GM21360 (cell line): ENCODE measurements at regions not wholly inside any gene's neighbourhood (a gene's known extent, or its start where the extent isn't known, plus 50 kb on each side); places are given as distances from the start of the nearest gene placed in this dataset.

Experiments used
- ATAC-seq: cut with Tn5 transposase; IDR thresholded peaks from one replicate; pipeline ENCODE4 v1.9.1; 2021; ENCODE audit warnings: mild to moderate bottlenecking, moderate library complexity; ENCODE audit not compliant: unreplicated experiment

DNA sequence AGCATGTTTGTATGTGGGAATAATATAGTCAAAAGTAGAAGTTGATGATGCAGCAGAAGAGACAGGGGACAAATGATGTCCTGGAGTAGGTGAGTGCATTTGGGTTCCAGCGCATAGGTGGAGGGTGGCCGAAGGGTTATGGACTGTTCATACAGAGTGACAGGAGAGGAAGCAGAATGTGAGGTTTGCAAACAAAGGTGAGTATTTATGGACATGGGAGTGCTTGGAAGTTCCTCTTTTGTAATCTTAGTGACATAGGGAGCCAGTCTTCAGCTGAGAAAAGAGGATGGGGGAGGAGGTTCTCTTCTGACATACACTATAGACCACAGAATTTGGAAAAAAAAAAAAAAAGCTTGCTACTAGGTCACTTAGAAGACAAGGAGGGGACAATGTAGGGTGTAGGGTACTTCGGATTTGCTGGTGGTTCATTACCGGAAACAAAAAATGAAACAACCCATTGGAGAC, 331.6 kb downstream of the DLEU7 start:
- peak; percentile 31 for ATAC-seq

DNA sequence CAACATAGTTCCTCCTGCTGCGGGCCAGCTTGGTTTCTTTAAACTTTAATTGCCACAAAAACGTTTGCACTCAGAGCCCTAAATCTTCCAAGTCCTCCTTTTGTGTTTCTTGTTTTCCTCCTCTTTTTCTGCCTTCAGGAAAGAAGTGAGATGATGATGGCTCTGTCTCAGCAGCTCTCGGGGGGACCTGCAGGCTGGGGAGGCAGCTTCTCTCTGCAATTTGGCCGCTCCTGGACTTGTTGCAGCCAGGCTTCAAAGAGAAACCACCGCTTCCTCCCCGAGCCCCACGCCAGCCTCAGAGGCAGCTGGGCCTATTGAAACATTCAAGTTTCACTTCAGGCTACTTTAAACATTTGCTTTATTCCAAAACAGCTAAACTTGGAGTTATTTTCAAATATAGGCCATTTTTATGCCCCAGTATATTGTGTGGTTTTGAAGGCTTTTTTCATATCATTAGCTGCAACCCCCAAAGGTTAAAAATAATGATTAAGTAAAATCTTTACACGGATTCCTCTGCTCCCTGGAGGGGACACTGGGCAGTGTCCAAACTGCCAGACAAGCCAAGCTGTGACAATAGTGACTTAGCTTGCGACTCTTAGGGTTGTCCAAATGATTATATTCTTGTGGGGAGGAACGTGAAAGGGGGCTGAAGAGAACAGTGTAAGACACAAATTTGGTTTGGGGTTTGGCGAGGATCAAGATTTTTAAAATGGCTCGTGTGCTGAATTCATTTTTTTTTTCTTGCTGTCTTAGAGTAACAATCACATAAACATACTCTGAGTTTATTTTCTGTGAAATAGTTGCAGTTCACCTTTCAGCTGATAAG, 330.8 kb downstream of the DLEU7 start:
- ATAC-seq = peak; percentile 89

DNA sequence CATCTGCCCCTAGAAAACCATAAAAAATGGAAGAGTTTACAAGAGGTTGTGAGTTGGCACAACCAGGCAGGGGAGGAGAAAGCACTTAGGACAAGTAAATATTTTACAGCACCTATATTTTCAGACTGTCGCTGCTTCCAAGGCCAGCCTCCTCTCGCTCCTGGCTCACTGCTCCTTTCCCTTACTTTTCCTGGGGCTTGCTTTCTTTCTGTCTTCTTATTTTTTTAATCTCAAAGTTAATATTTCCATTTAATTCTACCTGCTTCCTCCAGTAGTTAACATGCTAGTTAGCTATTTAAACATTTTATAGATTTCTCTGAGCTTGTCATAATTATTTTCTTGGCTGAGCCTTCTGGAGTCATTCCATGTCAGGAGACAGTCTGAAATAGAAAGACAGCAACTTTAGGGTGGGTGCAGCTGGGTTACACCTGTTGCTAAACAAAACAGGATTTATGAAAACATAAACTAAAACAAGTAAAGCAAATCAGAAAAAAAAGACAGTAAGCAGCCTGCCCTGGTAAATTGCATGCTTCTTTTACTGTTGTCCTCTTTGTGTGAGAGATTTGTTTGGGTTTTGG, 330.1 kb downstream of the DLEU7 start:
- ATAC-seq = no peak

DNA sequence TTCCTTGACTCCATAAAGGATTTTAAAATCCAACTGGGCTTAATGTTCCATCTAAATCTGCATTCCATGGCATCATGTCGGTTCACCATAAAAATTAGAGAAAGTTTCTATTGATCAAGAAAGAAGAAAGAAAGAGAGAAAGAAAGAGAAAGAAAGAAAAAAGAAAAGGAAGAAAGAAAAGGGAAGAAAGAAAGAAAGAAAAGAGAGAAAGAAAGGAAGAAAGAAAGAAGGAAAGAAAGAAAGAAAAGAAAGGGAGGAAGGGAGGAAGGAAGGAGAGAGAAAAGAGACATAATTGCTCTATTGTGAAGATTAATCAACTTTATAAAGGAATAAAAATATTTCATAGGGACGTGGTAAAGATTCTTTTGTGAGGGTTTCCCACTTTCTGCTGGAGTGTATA, 329.2 kb downstream of the DLEU7 start:
- no peak for ATAC-seq

DNA sequence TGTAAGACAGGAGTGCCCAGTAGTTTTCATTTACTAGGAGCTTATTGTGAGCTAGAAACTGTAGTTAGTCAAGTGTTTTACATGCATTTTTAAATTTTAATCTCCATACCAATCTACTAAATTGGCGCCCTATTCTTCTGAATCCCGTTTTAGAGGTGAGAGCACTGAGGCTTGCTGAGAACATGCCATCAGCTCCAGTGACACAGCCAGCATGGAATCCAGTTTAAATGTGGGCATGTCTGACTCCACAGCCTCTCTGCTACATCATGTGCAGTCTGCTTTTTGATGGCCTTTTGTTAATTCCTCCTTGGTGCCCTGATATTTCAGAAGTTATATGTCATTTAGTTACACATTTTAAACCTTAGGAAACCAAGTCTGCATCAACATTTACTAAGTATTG, 325.4 kb downstream of the DLEU7 start:
- no peak for ATAC-seq

DNA sequence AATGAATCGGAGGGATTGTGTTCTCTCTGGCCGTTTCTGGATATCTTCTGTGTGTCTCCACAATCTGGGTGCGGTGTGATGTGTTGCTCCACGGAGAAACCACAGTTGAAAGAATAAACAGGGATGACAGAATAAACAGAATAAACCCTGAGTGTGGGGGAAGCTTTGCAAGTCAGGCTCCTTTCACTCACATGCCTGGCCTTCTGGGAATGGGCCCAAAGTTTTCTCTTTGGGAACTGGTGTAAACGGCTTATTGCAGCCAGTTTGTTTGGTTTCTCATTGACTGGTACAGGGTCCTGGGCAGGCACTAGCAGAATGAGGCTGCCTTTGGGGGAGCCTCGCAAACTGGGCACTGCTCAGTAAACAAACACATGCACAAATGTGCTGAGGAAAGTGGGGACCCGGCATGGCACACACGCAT, 324.7 kb downstream of the DLEU7 start:
- ATAC-seq = no peak

DNA sequence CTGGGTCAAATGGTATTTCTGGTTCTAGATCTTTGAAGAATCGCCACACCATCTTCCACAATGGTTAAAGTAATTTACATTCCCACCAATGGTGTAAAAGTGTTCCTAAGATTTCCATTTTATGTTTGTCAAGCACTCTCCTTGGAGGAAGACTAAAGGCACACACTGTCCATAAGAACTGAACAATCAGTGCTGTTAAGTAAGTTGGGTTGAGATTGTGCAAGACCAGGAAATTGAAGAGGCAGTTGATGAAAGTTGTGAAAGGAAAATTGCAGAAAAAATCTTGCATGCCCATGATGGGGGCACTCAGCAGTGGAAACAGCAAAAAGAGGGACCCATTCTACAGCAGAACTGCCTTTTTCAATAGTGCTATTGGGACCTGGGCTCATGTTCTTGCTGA, 323.6 kb downstream of the DLEU7 start:
- no peak for ATAC-seq

DNA sequence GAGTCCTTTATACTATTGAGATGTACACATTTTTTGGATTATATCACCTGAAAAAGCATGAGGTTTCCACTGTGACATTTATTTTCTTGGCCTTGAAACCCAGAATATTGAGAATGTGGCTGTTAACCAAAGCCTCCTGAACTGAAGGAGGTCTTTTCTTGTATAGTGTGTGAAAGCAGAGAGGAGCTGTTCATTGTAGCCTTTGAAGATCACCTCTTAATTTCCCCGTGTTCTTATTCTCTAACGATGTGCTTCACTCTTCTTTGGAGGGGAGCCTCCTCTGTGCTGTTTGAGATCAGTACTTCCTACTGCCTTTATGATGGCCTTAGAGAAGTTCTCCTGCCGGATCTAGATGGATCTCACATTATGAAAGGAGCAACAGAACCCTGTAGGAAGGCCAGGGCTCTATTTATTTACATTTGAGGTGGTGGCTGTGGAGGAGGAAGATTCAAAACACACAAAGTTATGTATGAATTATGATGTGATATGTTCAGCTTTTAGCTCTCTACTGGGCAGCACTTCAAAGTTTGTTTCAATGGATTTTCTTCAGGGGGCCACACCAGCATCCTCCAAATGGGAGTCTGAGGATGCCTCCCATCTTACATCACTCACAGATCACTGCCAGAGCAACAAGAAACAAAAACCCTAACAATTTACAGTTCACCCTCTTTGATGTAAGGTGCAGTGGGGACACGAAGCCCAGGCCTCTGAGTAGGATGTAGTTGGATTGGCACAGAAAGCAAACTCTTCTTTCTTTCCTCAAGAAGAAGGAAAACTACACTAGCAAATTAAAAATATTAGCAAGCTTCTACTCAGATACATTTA, 322.3 kb downstream of the DLEU7 start:
- no peak for ATAC-seq

DNA sequence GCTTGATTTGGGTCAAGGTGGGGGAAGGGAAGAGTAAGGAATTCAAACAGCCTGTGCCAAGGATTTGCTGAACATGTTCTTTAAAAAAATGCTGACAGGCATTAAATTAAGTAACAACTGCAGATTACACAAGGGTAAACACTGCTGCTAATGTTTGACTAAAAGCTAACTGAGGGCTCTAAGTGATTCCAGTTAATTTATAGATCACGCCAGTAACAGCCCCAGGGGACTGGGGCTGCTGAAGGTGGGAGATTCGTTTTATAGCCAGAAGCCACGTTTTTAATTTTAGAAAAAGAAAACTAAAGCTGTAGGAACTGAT, 321.7 kb downstream of the DLEU7 start:
- no peak for ATAC-seq

DNA sequence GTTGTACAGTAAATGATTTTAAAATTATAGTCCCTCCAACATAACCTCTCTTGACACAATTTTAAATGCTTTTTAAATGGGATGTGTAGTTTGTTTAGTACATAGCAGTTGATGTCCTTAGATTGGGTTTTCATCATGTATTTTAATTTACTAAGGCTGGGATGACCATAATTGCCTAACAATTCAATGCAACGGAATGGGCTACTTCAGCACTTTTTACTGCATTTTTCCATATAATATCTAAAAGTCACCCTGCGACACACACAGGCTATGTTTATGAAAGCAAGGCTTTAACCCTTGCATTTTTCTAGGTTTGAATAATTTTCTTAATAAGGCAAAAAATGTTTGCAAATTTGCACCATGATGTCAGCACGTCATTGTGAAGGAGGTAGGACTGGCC, 321.0 kb downstream of the DLEU7 start:
- no peak for ATAC-seq

DNA sequence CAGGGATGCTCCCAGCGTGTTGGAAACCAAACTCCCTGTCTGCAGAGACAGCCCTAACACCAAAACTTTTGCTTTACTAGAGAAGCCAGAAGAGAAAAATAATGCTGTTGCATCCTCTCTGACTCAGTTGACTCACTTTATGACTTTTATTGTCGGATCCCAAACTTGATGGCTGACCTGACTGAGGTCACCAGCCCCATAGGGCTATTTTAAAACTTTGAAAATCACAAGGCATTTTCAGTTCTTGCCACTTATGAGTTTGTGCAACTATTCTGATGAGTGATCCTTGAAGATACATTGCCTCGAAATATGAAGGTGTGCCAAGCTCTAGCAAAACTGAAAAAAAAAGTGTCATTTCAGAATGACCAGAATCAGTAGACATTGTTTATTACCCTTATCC, 320.2 kb downstream of the DLEU7 start:
- no peak for ATAC-seq

DNA sequence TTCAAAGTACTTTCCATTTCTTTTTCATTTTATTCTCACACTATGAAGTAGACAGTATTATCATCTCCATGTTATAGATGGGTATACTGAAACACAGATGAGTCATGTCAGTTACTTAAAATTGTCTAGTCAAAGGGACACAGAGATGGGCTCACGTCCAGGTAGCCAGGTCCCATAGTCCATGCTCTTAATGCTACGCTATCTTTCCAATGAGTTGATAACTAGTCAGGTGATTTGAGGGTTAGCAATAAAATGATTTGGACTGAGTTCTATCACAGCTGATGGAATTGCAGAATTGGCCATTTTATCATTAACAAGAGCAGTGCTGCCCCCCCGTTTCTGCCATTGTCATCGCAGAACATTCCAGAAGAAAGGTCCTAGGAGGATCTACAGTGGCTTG, 318.9 kb downstream of the DLEU7 start:
- ATAC-seq = no peak

DNA sequence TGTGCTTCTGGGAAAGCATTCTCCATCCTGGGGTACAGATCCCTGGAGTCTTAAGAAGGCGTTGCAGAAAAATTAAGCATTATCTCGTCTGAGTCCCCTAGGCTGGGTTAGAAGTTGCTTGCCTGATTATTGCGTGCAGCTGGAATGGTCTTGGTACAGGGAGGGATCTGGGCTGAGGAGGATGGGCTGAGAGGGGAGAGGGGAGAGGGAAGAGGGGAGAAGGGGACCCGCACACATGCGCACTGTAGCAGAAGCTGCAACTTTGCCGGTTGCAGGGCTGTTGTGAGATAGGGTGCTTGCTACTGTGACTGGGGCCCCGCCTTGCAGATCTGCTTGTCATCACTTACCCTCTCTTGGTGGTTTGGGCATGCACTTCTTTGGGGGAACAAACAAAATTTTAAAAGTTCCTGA, 316.8 kb downstream of the DLEU7 start:
- ATAC-seq = no peak

DNA sequence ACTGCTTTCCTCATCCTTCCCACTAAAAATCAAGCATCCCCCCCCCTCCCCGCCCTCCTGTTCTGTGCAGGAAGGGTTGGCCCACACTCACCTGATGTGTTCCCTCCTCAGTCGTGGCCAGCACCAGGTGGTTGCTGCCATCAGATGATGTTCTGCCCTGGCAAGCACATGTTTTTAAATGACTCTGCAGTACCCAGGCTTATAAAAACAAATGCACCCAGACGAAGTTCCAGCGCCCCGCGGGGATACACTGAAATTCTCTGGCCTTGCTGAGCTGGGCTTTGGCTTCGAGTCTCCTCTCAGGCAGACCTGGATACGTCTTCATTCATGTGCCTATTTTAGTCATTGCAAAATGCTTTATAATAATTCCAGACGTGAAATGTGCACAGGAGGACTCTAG, 316.3 kb downstream of the DLEU7 start:
- ATAC-seq = no peak

DNA sequence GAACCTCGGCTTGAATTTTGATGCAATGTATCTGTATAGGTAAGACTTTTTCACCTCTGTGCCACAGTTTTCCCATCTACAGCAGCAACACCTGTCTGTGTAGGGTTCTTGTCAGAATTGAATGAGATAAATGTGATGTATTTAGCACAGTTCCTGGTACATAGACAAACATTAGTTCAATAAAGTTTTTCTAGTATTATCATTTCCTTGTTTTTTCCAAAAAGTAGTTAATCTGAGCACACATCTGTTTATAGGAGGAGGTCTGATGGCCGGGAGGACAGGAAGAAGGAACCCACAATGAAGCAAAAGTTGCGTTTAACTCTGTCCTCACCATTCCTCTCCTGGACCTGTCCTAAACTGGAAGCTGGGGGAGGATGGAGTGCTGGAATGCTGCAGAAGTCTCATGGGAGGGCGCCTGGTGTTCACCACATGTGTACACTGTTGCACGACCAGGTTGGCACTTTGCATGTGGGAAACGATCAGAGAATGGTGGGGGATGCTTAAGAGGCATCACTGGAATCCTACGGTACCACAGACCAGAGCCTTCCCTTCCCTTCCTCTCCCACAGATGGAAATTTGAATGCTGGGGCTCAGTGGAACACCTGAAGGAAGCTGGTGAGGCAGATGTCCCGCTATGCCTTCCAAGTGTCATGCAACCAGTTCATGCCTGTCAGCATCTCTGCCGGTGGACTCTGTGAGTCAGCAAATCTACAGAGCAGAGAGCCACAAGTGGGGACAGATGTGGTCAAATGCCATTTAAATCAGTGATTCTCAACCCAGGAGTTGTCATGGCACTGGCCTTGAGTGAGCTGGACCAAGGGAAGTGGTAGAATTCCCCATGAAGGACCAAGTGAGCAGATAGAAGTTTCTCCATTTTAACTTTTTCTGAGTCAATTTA, 315.6 kb downstream of the DLEU7 start:
- ATAC-seq = no peak

DNA sequence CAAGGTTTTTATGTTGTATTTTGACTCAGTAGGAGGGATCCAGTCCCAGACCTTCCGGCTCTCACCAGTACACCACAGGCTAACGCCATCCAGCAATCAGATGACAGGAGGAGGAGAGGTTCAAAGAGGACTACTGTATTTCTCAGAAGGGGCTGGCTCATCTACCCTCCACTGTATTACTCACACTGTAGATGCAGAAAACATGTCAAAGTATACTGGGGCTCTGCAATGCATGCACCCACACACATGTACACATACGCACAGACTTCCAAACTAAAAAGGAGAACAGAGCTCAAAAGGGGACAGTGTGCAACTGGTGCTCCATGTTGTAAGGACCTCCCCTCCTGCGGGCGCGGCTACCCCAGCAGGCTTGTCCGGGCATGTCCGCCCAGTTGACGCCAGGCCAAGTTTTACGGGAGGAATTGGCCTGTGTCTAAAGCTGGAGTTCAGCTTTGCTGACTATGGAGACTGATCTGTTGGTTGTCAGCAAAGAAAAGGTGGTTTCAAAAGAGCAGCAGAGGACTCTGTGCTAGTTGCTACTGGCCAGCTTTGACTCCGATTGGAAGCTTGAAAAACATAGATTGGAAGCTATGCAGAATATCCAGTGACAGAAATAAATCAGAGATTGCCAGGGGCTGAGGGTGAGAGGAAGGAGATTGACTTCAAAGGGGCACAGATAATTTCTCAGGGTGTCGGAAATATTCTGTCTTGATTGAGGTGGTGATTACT, 314.2 kb downstream of the DLEU7 start:
- ATAC-seq = no peak

DNA sequence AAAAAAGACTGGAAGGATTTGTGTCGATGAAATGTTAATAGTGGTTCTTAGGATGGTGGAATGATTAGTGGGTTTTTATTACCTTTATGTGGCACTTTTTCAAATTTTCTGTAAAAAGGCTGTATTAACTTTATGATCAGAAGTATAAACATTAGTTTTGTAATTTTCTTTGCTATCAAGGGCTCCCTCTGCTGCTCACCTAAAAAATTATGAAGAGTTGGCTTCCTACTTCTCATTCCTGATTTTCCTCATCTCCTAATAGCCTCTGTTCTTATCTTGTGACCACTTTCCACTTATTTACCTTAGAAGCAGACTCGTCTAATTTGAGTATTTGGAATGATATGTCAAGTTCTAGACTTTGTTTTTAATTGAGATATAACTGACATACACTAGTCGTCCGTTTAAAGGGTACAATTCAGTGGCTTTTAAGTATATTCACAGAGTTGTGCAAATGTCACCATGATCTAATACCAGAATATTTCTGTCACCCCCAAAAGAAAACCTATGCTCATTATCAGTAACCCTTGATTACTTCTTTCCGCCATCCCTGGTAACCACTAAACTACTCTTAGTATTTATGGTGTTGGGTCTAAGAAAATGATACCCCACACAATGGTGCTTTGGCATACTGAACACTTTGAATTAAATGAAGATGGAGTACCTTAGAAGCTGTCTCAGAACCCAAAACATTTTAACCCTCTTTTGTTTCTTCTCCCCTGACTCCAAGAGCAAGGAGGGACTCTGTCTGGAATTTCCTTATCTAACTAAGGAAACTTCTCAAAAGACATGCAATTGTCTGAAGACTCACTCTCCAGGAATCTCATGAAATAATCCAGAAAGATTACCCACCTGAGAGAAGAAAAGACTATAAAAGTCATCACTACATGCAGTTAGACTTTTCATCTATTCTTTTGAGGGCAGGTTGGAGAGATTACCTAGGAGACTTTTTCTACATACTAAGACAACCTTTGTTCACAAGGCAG, 311.3 kb downstream of the DLEU7 start:
- no peak for ATAC-seq

DNA sequence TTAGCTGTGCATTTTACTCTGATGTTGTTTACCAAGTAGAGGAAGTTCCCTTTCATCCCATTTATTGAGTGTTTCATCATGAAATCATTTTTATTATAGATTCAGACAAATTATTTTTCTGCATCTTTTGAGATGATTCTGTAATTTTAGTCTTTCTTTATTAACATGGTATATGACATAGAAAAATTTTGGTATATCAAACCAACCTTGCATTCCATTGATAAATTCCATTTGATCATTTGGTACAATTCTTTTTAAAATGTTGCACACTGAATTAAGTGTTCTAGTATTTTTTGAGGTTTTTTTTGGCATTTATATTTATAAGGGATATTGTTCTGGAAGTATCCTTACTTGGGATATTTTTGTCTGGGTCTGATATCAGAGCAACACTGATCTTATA, 308.4 kb downstream of the DLEU7 start:
- ATAC-seq = no peak

DNA sequence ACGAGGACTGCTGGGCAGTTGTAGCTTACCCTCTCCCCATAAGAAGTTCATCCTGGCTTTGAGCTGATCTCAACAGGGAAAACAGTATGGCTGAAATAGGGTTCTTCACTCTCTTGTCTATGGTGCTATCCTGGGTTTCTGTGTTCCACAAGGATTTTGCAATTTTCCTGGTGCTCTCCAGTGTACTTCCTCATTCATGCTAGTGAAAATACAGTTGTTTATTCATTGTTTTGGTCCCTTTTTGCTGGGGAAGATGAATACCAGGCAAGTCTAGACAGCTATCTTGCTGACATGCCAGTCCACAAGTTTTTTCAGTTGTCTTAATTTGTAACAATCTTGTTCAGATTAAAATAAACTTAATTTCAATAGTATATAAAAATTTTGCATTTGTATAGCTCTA, 306.5 kb downstream of the DLEU7 start:
- no peak for ATAC-seq
